Vagina (tissue), 2 donors: ENCODE measurements at regions not wholly inside any gene's neighbourhood (a gene's known extent, or its start where the extent isn't known, plus 50 kb on each side); places are given as distances from the start of the nearest gene placed in this dataset.

Source experiments
- POLR2A ChIP-seq, 2 donors: fragments of 450-650 bp; IDR thresholded peaks; one replicate each; pipeline ENCODE4 v1.6.1; 2017; ENCODE audit warnings: antibody characterized with exemption in 2 of 2, mild to moderate bottlenecking in 2 of 2, moderate library complexity in 2 of 2
- TF ChIP-seq, protein P1 (sequence below), 3 experiments: fragments of 450-650 bp in 2 of 3; fragments of 200-600 bp in 1 of 3; sonication (generic) in 1 of 3; IDR thresholded peaks; one replicate each; pipeline ENCODE4 v1.5.1; 2017 to 2019; ENCODE audit warnings: antibody characterized with exemption in 3 of 3, mild to moderate bottlenecking in 2 of 3, moderate library complexity in 2 of 3

DNA sequence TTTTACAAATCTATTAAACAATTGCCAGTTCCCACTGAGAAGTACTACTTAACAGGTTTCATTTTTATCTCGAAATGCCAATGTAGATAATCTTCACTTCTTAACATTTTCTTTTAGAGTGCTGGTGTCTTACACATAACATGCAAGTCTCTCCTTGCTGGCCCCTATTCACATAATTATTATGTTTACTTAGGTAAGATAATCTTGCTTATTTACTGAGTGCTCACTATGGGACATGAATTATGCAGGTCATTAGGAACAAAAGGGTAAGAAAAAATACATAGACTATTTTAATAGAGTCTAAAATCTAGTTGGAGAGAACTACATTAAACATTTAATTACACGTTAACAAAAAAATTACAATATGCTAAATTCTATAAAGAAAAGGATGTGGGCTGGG lies 328.4 kb downstream of the PRR16 start:
- TF ChIP-seq POLR2A (IDR thresholded peaks at IDR 0.05): no peak
- TF ChIP-seq, protein P1, sequence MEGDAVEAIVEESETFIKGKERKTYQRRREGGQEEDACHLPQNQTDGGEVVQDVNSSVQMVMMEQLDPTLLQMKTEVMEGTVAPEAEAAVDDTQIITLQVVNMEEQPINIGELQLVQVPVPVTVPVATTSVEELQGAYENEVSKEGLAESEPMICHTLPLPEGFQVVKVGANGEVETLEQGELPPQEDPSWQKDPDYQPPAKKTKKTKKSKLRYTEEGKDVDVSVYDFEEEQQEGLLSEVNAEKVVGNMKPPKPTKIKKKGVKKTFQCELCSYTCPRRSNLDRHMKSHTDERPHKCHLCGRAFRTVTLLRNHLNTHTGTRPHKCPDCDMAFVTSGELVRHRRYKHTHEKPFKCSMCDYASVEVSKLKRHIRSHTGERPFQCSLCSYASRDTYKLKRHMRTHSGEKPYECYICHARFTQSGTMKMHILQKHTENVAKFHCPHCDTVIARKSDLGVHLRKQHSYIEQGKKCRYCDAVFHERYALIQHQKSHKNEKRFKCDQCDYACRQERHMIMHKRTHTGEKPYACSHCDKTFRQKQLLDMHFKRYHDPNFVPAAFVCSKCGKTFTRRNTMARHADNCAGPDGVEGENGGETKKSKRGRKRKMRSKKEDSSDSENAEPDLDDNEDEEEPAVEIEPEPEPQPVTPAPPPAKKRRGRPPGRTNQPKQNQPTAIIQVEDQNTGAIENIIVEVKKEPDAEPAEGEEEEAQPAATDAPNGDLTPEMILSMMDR (IDR thresholded peaks at IDR 0.05): no peak
